GM12873 (cell line): ENCODE measurements at regions not wholly inside any gene's neighbourhood (a gene's known extent, or its start where the extent isn't known, plus 50 kb on each side); places are given as distances from the start of the nearest gene placed in this dataset.

Experiments used
- CTCF ChIP-seq: IDR thresholded peaks from 2 replicates; pipeline ENCODE4 v1.5.1; 2012; ENCODE audit warnings: low read depth, mild to moderate bottlenecking, moderate library complexity, low read length, control low read depth; ENCODE audit not compliant: insufficient read depth; ENCODE audit errors: missing control alignments

GRCh38 chr2:37585982-37586621, 85.3 kb downstream of the CDC42EP3 start:
- no peak for TF ChIP-seq CTCF

- TF ChIP-seq CTCF = no peak
These were observed 84.7 kb downstream of the CDC42EP3 start for GRCh38 chr2:37586663-37587317.

- no peak for TF ChIP-seq CTCF
These were observed 83.6 kb downstream of the CDC42EP3 start for GRCh38 chr2:37587817-37588216.

DNA sequence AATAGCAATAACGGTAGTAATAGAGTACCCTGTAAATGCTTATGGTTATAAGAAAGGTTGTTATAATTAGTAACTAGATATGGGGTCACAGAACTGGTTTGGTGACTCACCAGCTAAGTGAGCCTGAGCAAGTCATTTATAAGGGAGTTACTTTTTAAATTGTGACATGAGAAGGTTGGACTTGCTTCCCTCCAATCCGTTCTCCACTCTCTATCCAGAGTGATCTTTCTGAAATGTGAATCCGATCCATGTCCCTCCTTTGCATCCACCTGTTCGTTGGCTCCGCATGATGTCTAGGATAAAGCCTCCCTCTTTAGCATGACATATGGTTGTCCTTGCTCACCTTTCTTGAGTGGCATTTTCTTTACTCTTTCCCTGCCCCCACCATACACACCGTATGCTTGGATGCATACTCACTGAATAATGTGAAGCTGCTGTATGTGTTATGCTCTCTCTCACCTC, 83.1 kb downstream of the CDC42EP3 start:
- no peak for TF ChIP-seq CTCF

- TF ChIP-seq CTCF = no peak
These were observed 82.1 kb downstream of the CDC42EP3 start for GRCh38 chr2:37589298-37589697.

DNA sequence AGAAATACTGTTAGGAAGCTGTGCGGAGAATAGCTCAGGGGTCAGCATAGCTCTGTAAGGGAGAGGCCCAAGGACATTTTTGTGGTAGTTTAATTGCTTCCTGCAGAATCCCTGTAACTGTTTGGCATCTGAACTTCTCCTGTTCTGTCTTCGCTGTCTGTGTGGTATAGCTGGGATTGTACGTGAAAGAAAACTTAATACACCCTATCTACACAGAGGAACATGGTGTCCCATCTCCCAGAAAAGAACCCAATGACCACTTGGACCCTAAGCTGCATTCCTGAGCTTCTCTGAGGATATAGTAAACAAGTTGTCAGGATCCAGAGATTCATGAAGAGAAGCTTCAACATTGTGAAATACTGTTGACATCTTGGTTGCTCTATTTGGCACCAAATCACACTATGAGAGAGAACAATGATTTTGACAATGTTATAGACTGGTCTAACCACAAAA, 81.3 kb downstream of the CDC42EP3 start:
- TF ChIP-seq CTCF = no peak
